Panc1 (cell line): ENCODE measurements at regions not wholly inside any gene's neighbourhood (a gene's known extent, or its start where the extent isn't known, plus 50 kb on each side); places are given as distances from the start of the nearest gene placed in this dataset.

Source experiments
- ATAC-seq: fragments of 200-7000 bp; cut with Tn5 transposase; 2 replicates; pipeline ENCODE4 v1.9.1; 2020; ENCODE audit warnings: mild to moderate bottlenecking, moderate library complexity
- BruUV-seq: library from RNA; stranded (reverse); fragments of 400-500 nt; replicated peaks from 2 replicates; lab custom pipeline; 2021; lab: Mats Ljungman, UMichigan
- CTCF ChIA-PET: fragments of 300-600 bp; sonication (Branson Sonifier 250); formaldehyde crosslinking; loops from one replicate; lab custom pipeline; 2022; ENCODE audit warnings: antibody characterized with exemption; lab: Charles Lee
- POLR2A ChIA-PET: fragments of 300-600 bp; sonication (Branson Sonifier 250); formaldehyde crosslinking; loops from one replicate; lab custom pipeline; 2022; ENCODE audit warnings: antibody characterized with exemption; lab: Charles Lee
- DNase-seq: peaks from one replicate; pipeline ENCODE4 v3.0.0-alpha.2; 2010; ENCODE audit warnings: low read depth, low spot score
- H3K27ac ChIP-seq: 2 replicates; pipeline ENCODE4 v1.5.1; 2011; ENCODE audit warnings: mild to moderate bottlenecking, low read length, inconsistent platforms
- H3K27me3 ChIP-seq: fragments of 200-500 bp; sonication (Bioruptor generic); 2 replicates; pipeline ENCODE4 v1.6.0; 2014; ENCODE audit warnings: low read length, inconsistent platforms; ENCODE audit not compliant: control insufficient read depth, insufficient read depth
- H3K36me3 ChIP-seq: fragments of 200-500 bp; sonication (Bioruptor generic); 2 replicates; pipeline ENCODE4 v1.5.1; 2014; ENCODE audit warnings: inconsistent platforms, mild to moderate bottlenecking, low read length, moderate library complexity; ENCODE audit not compliant: control insufficient read depth, insufficient read depth
- H3K4me1 ChIP-seq: 2 replicates; pipeline ENCODE4 v1.5.1; 2011; ENCODE audit warnings: inconsistent platforms, mild to moderate bottlenecking, low read length, moderate library complexity; ENCODE audit not compliant: control insufficient read depth, insufficient read depth
- H3K4me3 ChIP-seq, 2 experiments: 2 replicates each; pipeline ENCODE4 v1.5.1; 2011 to 2012; ENCODE audit warnings: low read depth in 2 of 2, low read length in 2 of 2, mild to moderate bottlenecking in 2 of 2, inconsistent platforms in 1 of 2, moderate library complexity in 1 of 2
- H3K9me3 ChIP-seq: fragments of 200-500 bp; sonication (Bioruptor generic); 2 replicates; pipeline ENCODE4 v1.5.1; 2014; ENCODE audit warnings: low read depth, mild to moderate bottlenecking, inconsistent platforms, low read length, moderate library complexity; ENCODE audit not compliant: control insufficient read depth, insufficient read depth
- POLR2AphosphoS5 ChIP-seq: IDR thresholded peaks from 2 replicates; pipeline ENCODE4 v1.6.1; 2012; ENCODE audit warnings: mild to moderate bottlenecking, low read depth, low read length, moderate library complexity
- SIN3A ChIP-seq: IDR thresholded peaks from 2 replicates; pipeline ENCODE4 v1.6.1; 2012; ENCODE audit warnings: low read depth, mild to moderate bottlenecking, low read length, moderate library complexity, borderline replicate concordance; ENCODE audit not compliant: insufficient read depth
- TCF7L2 ChIP-seq: IDR thresholded peaks from 2 replicates; pipeline ENCODE4 v1.6.1; 2011; ENCODE audit warnings: mild to moderate bottlenecking, low read depth, low read length, inconsistent platforms
- in situ Hi-C: cut with HindIII; loops from 2 replicates; pipeline ENCODE4 v1.10.0; 2016; ENCODE audit warnings: low sequenced_read_pairs, low pct_unique_long_range_greater_than_20kb
- intact Hi-C: fragments of 100-400 bp; cut with micrococcal nuclease; formaldehyde crosslinking; loops from one replicate; pipeline ENCODE4 v1.10.0; 2022; ENCODE audit not compliant: unreplicated experiment
- TF ChIP-seq, protein P1 (sequence below): fragments of 450-650 bp; IDR thresholded peaks from 2 replicates; pipeline ENCODE4 v1.5.1; 2017; ENCODE audit warnings: mild to moderate bottlenecking
- TF ChIP-seq, protein P2 (sequence below), 2 experiments: IDR thresholded peaks; 2 replicates each; pipeline ENCODE4 v1.6.1; 2011 to 2012; ENCODE audit warnings: low read depth in 2 of 2, control low read depth in 1 of 2, low read length in 1 of 2, mild to moderate bottlenecking in 1 of 2, moderate library complexity in 1 of 2; ENCODE audit not compliant: insufficient read depth in 1 of 2

DNA sequence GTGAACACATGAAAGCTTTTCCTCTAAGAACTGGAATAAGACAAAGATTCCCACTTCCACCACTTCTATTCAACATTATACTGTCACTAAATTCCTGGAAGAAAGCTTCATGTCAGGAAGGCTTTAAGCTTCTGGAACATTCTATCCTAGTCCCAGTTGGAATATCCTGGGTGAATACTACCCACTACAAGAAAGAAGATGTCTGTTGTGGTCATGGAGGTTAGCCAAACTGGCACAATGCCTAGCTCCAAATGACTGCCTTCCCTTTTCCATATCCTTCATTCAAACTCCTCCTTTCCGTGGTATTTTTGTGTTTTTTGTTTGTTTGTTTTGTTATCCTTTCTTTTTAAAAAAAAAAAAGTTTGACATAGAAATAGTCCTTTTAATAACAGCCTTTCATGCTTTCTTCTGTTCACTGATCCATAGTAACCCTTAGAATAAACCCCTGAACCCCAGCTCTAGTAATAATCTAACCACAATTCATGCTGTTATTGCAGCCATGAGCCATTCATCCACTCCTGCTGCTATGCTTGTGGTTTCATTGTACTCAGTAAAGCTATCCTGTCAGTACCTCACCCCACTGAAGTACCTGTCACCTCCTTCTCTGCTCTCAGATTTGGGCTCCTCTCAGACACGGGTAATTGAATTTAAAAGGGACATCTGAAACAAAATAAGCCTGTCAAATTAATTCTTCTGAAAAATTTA lies 447.5 kb downstream of the IGSF11 start:
- no peak overlapping the region for H3K27ac ChIP-seq
- H3K36me3 ChIP-seq = no peaks in the 10 kb centered on the region
- H3K4me3 ChIP-seq = no peak overlapping the region
- ATAC-seq = no peak
- intact Hi-C loops = no loop called here
- H3K27me3 ChIP-seq = no peaks in the 10 kb centered on the region
- no peak for TF ChIP-seq TCF7L2
- TF ChIP-seq POLR2AphosphoS5 = no peak
- TF ChIP-seq, protein P1, sequence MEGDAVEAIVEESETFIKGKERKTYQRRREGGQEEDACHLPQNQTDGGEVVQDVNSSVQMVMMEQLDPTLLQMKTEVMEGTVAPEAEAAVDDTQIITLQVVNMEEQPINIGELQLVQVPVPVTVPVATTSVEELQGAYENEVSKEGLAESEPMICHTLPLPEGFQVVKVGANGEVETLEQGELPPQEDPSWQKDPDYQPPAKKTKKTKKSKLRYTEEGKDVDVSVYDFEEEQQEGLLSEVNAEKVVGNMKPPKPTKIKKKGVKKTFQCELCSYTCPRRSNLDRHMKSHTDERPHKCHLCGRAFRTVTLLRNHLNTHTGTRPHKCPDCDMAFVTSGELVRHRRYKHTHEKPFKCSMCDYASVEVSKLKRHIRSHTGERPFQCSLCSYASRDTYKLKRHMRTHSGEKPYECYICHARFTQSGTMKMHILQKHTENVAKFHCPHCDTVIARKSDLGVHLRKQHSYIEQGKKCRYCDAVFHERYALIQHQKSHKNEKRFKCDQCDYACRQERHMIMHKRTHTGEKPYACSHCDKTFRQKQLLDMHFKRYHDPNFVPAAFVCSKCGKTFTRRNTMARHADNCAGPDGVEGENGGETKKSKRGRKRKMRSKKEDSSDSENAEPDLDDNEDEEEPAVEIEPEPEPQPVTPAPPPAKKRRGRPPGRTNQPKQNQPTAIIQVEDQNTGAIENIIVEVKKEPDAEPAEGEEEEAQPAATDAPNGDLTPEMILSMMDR = no peak
- TF ChIP-seq SIN3A = no peak
- TF ChIP-seq, protein P2, sequence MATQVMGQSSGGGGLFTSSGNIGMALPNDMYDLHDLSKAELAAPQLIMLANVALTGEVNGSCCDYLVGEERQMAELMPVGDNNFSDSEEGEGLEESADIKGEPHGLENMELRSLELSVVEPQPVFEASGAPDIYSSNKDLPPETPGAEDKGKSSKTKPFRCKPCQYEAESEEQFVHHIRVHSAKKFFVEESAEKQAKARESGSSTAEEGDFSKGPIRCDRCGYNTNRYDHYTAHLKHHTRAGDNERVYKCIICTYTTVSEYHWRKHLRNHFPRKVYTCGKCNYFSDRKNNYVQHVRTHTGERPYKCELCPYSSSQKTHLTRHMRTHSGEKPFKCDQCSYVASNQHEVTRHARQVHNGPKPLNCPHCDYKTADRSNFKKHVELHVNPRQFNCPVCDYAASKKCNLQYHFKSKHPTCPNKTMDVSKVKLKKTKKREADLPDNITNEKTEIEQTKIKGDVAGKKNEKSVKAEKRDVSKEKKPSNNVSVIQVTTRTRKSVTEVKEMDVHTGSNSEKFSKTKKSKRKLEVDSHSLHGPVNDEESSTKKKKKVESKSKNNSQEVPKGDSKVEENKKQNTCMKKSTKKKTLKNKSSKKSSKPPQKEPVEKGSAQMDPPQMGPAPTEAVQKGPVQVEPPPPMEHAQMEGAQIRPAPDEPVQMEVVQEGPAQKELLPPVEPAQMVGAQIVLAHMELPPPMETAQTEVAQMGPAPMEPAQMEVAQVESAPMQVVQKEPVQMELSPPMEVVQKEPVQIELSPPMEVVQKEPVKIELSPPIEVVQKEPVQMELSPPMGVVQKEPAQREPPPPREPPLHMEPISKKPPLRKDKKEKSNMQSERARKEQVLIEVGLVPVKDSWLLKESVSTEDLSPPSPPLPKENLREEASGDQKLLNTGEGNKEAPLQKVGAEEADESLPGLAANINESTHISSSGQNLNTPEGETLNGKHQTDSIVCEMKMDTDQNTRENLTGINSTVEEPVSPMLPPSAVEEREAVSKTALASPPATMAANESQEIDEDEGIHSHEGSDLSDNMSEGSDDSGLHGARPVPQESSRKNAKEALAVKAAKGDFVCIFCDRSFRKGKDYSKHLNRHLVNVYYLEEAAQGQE (IDR thresholded peaks at IDR 0.05; ENCODE audit: insufficient read depth in 1 of 2, low read depth in 2 of 2, low read length in 1 of 2) = no peak
- POLR2A ChIA-PET = no interaction called here
- CTCF ChIA-PET = no interaction called here
- no TSS peak for BruUV-seq
- H3K4me1 ChIP-seq = no peaks in the 10 kb centered on the region
- DNase-seq = no peak
- in situ Hi-C loops = no loop called here
- no peaks in the 10 kb centered on the region for H3K9me3 ChIP-seq

GRCh38 chr3:118587847-118588246 lies 446.8 kb downstream of the IGSF11 start:
- DNase-seq (no peak), ATAC-seq (no peak)
- no peaks in the 10 kb centered on the region for H3K27me3 ChIP-seq
- no peak overlapping the region for H3K27ac ChIP-seq
- CTCF ChIA-PET = no interaction called here
- POLR2A ChIA-PET = no interaction called here
- no peaks in the 10 kb centered on the region for H3K4me1 ChIP-seq
- intact Hi-C loops (no loop called here), in situ Hi-C loops (no loop called here)
- no peaks in the 10 kb centered on the region for H3K36me3 ChIP-seq
- no peak overlapping the region for H3K4me3 ChIP-seq
- no peaks in the 10 kb centered on the region for H3K9me3 ChIP-seq
- TF ChIP-seq TCF7L2 (no peak), SIN3A (no peak), POLR2AphosphoS5 (no peak)
- TF ChIP-seq, protein P1 = no peak
- TF ChIP-seq, protein P2 (IDR thresholded peaks at IDR 0.05; ENCODE audit: insufficient read depth in 1 of 2, low read depth in 2 of 2, low read length in 1 of 2) = no peak
- no TSS peak for BruUV-seq
